Activated T-cell treated with anti-CD3 and anti-CD28 coated beads for 24 hours (primary cell): ENCODE measurements at regions not wholly inside any gene's neighbourhood (a gene's known extent, or its start where the extent isn't known, plus 50 kb on each side); places are given as distances from the start of the nearest gene placed in this dataset.
A peak's percentile ranks its signal among the peaks of the same experiment; 100 is the strongest.

Experiments used
- DNase-seq: peaks from one replicate; pipeline ENCODE4 v3.0.0-alpha.2; 2020; ENCODE audit warnings: low read depth

GRCh38 chr13:84961023-84961422 is 838.2 kb downstream of the SLITRK6 start:
- DNase-seq, result no peak

- DNase-seq, result no peak
Observed at GRCh38 chr13:84959818-84960217, 839.4 kb downstream of the SLITRK6 start.

DNA sequence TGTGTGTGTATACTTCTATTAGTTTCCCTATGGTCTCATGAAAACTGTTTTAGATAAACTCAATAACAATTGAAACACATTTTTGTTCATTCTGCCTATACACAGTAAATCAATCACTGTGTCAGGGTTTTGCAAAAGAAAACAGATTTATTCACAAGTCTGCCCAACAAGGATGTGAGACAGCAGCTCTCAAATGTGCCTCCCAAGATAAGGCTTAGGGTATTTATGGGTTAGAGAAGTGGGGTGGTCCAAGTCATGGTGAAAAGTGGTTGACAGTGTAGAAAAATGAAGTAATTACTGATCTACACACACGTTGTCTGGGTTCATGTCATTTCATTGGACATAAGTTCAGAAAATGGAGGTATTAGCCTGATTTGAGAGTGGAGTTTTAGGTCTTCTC is 844.6 kb downstream of the SLITRK6 start:
- DNase-seq, result no peak

DNA sequence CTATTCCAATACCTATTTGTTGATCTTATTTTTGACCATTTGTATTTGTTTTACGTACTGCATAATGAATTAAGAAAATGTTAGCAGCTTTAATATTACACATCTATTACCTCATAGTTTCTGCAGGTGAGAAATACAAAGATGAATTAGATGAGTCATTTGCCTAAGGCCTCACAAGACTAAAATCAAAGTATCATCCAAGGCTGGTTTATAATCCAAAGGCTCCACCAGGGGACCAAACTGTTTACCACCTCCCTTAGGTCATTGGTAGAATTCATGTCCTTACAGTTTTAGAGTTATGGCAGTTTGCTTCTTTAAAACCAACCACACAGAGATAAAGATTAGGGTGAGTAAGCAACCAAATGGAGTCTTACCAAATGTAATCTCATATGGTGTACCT is 848.1 kb downstream of the SLITRK6 start:
- no peak for DNase-seq

GRCh38 chr13:84946192-84946591 is 853.0 kb downstream of the SLITRK6 start:
- DNase-seq, result no peak

GRCh38 chr13:84940798-84941197 is 858.4 kb downstream of the SLITRK6 start:
- DNase-seq, result no peak

DNA sequence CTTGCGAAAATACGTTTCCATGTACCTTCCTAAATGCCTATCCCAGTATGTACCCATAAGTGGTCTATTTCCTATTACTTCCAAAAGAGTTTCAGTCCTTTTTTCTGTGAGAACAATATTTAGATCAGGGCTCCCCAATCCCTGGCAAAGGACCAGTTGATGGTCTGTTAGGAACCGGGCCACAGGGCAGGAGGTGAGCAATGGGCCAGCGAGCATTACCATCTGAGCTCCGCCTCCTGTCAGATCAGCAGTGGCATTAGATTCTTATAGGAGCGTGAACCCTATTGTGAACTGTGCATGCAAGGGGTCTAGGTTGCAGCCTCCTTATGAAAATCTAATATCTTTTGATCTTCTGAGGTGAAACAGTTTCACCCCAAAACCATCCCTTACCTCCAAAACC is 859.1 kb downstream of the SLITRK6 start:
- DNase-seq, result no peak

DNA sequence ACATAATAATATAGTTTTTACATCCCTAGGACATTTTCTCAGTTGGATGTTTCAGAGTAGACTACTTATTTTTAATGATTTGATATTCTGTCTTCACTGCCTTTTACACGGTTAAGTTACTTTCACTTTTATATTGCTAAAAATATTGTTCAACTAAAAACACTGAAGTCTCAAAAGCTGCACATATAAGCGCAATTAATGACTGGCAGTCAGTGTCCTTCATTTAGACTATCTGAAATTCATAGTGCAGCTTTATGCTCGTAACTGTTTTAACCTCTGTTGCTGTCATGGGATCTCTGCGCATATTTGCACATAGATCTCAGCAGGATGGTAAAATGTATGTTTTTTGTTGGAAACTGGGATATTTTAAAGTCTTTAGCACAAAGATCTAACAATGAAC is 864.3 kb downstream of the SLITRK6 start:
- no peak for DNase-seq

DNA sequence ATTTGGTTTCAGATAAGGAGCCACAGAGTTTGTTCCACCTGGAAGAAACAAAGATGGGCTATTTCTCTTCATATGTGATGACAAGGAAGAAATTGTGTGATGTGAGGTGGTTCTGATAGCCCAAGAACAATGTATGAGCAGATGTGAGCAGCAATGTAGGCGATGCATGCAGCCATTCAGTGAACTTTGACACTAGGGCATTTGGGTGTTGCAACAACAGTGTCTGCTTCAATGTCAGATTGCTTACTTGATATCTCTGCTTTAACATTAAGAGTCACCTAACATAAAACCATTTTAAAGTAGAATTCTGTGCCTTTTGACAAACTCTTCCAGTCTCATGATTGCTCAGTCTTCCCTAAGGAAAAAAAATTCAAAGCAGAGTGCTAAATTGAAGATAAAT is 865.4 kb downstream of the SLITRK6 start:
- DNase-seq, result no peak

GRCh38 chr13:84931264-84931663 is 868.0 kb downstream of the SLITRK6 start:
- DNase-seq, result no peak

GRCh38 chr13:84927442-84928169 is 871.6 kb downstream of the SLITRK6 start:
- no peak for DNase-seq

- DNase-seq, result no peak
Observed at GRCh38 chr13:84925443-84925842, 873.8 kb downstream of the SLITRK6 start.

GRCh38 chr13:84923831-84924230 is 875.4 kb downstream of the SLITRK6 start:
- DNase-seq, result no peak

GRCh38 chr13:84917252-84917878 is 881.9 kb downstream of the SLITRK6 start:
- DNase-seq, result no peak

GRCh38 chr13:84912720-84913119 is 886.5 kb downstream of the SLITRK6 start:
- no peak for DNase-seq

DNA sequence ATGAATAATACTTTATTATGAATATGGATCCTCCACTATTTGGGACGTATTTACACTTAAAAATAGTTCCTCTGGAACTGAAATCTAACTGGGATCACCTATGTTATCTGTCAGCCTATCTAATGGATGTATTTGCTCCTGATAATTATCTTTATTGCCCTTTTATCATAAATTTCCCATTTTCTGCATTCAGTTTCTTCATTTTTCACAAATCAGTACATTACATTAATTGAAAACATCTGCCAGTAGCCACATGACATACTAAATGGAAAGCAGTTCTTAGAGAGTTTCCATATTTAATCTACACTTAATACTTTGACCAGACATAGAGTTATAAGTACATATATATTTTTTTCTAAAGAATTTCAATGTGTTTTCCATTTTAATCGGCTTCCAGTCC is 888.8 kb downstream of the SLITRK6 start:
- no peak for DNase-seq

DNA sequence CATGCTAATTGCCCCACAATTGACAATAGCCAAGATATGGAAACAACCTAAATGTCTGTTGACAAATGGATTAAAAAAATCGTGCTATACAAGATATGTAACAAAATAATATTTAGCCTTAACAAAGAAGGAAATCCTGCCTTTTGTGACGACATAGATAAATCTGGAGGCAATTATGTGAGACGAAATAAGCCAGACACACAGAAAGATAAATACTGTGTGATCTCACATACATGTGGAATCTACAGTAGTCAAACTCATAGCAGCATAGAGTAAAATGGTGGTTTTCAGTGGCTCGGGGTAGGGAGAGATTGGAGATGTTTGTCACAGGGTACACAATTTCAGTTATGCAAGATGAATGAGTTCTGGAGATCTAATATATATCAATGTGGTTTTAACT is 895.8 kb downstream of the SLITRK6 start:
- no peak for DNase-seq

DNA sequence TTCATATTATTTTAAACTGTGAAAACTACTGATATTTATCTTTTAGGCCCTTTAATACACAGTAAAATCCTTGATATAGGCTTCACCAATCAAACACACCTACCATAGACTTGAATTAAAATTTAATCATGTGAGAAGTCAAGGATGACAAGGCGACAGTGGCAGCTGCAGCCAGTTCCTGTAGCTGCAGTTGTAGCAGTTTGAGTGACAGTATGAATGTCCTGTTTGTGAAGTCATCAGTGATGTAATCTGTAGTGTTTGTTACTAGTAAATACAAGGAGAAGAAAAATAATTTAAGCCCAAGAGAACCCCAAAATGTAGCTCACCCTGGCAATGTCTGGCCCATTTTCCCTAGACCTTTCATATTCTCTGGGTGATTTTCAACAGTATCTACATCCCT is 897.0 kb downstream of the SLITRK6 start:
- no peak for DNase-seq

- peak; percentile 7 for DNase-seq
Observed at GRCh38 chr13:84896128-84896527, 903.1 kb downstream of the SLITRK6 start.

DNA sequence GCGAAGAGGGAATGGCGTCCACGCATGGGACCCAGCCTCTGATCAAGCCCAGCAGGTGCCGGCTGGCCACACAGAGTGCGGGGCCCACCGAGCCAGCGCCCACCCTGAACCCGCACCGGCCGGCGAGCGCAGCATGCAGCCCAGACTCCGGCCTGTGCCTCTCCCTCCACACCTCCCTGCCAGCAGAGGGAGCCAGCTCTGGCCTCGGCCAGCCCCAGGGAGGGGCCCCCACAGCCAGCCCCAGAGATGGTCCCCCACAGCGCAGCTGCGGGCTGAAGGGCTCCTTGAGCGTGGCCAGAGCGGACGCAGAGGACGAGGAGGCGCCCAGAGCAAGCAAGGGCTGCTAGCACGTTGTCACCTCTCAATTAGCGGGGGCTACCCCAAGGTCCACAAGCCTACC is 904.5 kb downstream of the SLITRK6 start:
- no peak for DNase-seq

- DNase-seq, result no peak
Observed at GRCh38 chr13:84885868-84886267, 913.4 kb downstream of the SLITRK6 start.

GRCh38 chr13:84873951-84874350 is 925.3 kb downstream of the SLITRK6 start:
- no peak for DNase-seq

GRCh38 chr13:84870190-84870589 is 929.0 kb downstream of the SLITRK6 start:
- no peak for DNase-seq

GRCh38 chr13:84867246-84867645 is 932.0 kb downstream of the SLITRK6 start:
- DNase-seq, result no peak
